HEK293 (cell line): ENCODE measurements at regions not wholly inside any gene's neighbourhood (a gene's known extent, or its start where the extent isn't known, plus 50 kb on each side); places are given as distances from the start of the nearest gene placed in this dataset.

Source experiments
- BCL11A ChIP-seq: fragments of 450-650 bp; formaldehyde crosslinking; IDR thresholded peaks from 2 replicates; pipeline ENCODE4 v1.5.1; 2016; ENCODE audit warnings: low read depth, missing biosample characterization, missing genetic modification characterization
- CTCF ChIP-seq: fragments of 450-650 bp; formaldehyde crosslinking; IDR thresholded peaks from 2 replicates; pipeline ENCODE4 v1.5.1; 2016; ENCODE audit warnings: missing biosample characterization, missing genetic modification characterization
- KLF10 ChIP-seq: fragments of 450-650 bp; IDR thresholded peaks from 2 replicates; pipeline ENCODE4 v1.5.1; 2018; ENCODE audit warnings: missing biosample characterization, mild to moderate bottlenecking, missing genetic modification characterization
- TCF7L2 ChIP-seq: IDR thresholded peaks from 2 replicates; pipeline ENCODE4 v1.6.1; 2011; ENCODE audit warnings: low read depth, mild to moderate bottlenecking, inconsistent platforms, low read length, moderate library complexity, borderline replicate concordance
- ZNF350 ChIP-seq: fragments of 450-650 bp; formaldehyde crosslinking; IDR thresholded peaks from 2 replicates; pipeline ENCODE4 v1.5.0; 2017; ENCODE audit warnings: missing biosample characterization, mild to moderate bottlenecking, missing genetic modification characterization
- ZNF529 ChIP-seq: fragments of 450-650 bp; formaldehyde crosslinking; IDR thresholded peaks from 2 replicates; pipeline ENCODE4 v1.5.1; 2017; ENCODE audit warnings: missing genetic modification characterization, missing biosample characterization; ENCODE audit not compliant: insufficient replicate concordance
- ZNF658 ChIP-seq: fragments of 450-650 bp; formaldehyde crosslinking; IDR thresholded peaks from 2 replicates; pipeline ENCODE4; 2016; ENCODE audit warnings: missing biosample characterization, missing genetic modification characterization
- ZNF660 ChIP-seq: fragments of 450-650 bp; IDR thresholded peaks from 2 replicates; pipeline ENCODE4 v1.5.1; 2018; ENCODE audit warnings: missing biosample characterization, mild to moderate bottlenecking, missing genetic modification characterization

GRCh38 chr9:96073531-96074480 lies 198.3 kb downstream of the ERCC6L2 start:
- TF ChIP-seq ZNF529 (tag by site-specific recombination) (no peak), CTCF (tag by site-specific recombination) (no peak), ZNF350 (tag by site-specific recombination) (no peak), TCF7L2 (no peak), KLF10 (tag by site-specific recombination) (no peak), ZNF658 (tag by site-specific recombination) (no peak), BCL11A (tag by site-specific recombination) (no peak), ZNF660 (tag by site-specific recombination) (no peak)
